ENCODE measurements at regions not wholly inside any gene's neighbourhood (a gene's known extent, or its start where the extent isn't known, plus 50 kb on each side); places are given as distances from the start of the nearest gene placed in this dataset.

- TF ChIP-seq, protein P1, sequence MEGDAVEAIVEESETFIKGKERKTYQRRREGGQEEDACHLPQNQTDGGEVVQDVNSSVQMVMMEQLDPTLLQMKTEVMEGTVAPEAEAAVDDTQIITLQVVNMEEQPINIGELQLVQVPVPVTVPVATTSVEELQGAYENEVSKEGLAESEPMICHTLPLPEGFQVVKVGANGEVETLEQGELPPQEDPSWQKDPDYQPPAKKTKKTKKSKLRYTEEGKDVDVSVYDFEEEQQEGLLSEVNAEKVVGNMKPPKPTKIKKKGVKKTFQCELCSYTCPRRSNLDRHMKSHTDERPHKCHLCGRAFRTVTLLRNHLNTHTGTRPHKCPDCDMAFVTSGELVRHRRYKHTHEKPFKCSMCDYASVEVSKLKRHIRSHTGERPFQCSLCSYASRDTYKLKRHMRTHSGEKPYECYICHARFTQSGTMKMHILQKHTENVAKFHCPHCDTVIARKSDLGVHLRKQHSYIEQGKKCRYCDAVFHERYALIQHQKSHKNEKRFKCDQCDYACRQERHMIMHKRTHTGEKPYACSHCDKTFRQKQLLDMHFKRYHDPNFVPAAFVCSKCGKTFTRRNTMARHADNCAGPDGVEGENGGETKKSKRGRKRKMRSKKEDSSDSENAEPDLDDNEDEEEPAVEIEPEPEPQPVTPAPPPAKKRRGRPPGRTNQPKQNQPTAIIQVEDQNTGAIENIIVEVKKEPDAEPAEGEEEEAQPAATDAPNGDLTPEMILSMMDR (conservative IDR thresholded peaks at IDR 0.05): no peak
- peak overlapping the region; percentile 66; the same call in 1 of the 2 replicates for H3K27ac ChIP-seq
Measured at GRCh38 chr13:50130123-50130946, 115.1 kb downstream of the KCNRG start.

DNA sequence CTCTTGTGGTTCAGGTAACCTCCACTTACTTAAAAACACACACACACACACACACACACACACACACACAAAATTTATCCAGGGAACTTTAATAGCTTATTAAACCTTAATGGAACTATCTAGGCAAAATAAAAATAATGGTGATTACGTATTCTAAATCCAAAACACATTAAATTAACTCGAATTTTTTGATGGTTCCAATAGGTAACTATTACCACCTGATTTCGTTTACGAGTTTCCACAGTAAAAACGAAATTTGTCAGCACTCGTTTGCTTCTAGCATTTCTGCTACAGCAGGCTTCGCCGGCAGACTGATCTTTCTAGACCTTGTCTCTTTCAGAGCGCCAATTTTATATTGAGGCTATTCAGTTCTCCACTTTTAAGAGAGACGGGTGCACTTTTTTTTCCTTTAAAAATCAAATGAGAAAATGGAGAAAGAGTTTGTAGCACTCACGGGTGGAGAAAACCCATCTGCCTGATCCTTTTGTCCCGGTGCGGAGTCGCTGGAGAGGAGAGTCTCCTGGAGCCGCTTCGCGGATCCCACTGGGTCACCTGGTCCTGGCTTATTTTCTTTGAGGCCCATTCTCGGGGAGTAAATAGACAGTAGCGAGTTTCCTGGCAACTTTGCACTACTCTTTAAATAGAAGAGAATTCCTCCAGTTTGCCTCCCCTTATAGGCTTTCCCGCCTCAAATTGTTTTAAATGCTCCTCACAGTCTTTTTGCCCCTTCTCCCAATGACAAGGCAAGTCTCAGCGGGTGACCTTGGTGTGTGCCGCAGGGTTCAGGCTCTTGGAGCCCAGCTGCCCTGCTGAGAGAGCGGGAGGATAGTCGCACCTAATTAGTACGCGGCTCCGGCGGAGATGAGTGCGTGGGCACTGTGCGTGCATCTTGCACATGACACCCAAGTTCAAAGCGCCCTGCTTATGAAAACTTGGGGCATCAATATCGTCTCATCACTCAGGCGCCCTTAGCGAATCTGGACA is 117.0 kb downstream of the KCNRG start:
- TF ChIP-seq, protein P1 (conservative IDR thresholded peaks at IDR 0.05): no peak
- no peak overlapping the region for H3K27ac ChIP-seq

DNA sequence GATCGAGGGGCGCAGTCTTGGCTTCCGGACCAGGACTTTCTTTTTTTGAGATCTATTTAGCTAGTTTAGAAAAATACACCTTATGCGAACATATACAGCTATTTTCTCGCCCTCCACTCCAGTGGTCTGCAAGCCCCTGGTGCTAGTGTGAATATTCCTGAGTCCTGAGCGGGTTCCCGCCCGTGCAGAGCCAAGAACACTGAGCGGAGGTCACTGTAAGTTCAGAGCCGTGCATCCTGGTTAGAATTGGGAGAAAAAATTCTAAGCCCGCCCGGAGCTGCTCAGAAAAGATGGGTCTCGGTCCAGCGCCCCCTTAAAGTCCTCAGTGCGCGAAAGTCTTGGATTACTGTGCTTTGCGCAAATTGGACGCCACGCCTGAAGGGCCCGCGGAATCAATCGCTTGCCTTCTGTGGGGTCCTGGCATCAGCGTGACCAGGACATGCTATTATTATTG is 117.7 kb downstream of the KCNRG start:
- no peak overlapping the region for H3K27ac ChIP-seq
- TF ChIP-seq, protein P1 (conservative IDR thresholded peaks at IDR 0.05): no peak

- TF ChIP-seq, protein P1 (conservative IDR thresholded peaks at IDR 0.05): no peak
- no peak overlapping the region for H3K27ac ChIP-seq
Measured at GRCh38 chr13:50133358-50133953, 118.2 kb downstream of the KCNRG start.

DNA sequence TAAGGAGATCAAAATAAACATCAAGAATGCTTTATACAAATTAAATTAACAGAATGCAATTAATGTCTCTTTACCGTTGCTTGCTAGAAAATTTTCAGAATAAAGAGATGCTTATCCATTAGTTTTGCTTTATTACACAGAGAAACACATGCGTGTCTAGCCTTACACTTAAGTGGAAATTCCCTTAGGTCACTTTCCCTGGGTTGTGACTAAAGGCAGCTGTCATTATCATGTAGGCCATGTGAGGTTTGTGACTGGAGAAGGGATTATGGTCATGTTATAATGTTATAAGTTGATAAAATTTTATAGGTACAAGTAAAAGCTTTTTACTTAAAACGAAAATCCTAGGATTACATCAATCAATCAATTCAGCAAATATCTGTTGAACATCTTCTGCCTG is 121.0 kb downstream of the KCNRG start:
- TF ChIP-seq, protein P1 (conservative IDR thresholded peaks at IDR 0.05): no peak
- H3K27ac ChIP-seq: peak overlapping the region; percentile 36

GRCh38 chr13:50136678-50137077 is 121.4 kb downstream of the KCNRG start:
- peak overlapping the region; percentile 36 for H3K27ac ChIP-seq
- TF ChIP-seq, protein P1 (conservative IDR thresholded peaks at IDR 0.05): no peak

DNA sequence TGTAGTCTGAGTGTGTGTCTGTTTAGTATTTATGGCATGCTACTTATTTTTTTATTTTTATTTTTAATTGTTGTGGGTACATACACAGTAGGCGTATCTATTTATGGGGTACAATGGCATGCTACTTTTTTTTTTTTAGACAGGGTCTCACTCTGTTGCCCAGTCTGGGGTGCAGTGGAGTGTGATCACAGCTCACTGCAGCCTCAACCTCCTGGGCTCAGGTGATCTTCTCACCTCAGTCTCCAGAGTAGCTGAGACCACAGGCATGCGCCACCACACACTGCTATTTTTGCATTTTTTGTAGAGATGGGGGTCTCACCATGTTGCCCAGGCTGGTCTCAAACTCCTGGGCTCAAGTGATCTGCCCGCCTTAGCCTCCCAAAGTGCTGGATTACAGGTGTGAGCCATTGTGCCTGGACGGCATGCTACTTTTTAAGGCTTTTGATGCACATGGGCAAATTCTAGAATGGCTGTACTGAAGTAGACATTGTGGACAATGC is 124.2 kb downstream of the KCNRG start:
- H3K27ac ChIP-seq: peak overlapping the region; percentile 74
